GM23248 (cell line): ENCODE measurements at regions not wholly inside any gene's neighbourhood (a gene's known extent, or its start where the extent isn't known, plus 50 kb on each side); places are given as distances from the start of the nearest gene placed in this dataset.

Experiments
- DNase-seq: peaks from one replicate; pipeline ENCODE4 v3.0.0-alpha.2; 2015
- H2AFZ ChIP-seq: fragments of 200-600 bp; sonication (generic); 2 replicates; pipeline ENCODE4 v1.6.1; 2016; ENCODE audit warnings: antibody characterized with exemption
- H3F3A ChIP-seq: fragments of 200-600 bp; sonication (generic); 2 replicates; pipeline ENCODE4 v1.6.1; 2016; ENCODE audit warnings: mild to moderate bottlenecking, antibody characterized with exemption, mixed run types; ENCODE audit not compliant: insufficient read depth
- H3K27ac ChIP-seq: fragments of 200-600 bp; sonication (generic); 2 replicates; pipeline ENCODE4 v1.5.1; 2016; ENCODE audit warnings: mild to moderate bottlenecking
- H3K27me3 ChIP-seq: fragments of 200-600 bp; sonication (generic); replicated peaks from 2 replicates; pipeline ENCODE4 v1.6.1; 2016; ENCODE audit warnings: mild to moderate bottlenecking; ENCODE audit not compliant: insufficient read depth
- H3K36me3 ChIP-seq: fragments of 200-600 bp; sonication (generic); 2 replicates; pipeline ENCODE4 v1.6.1; 2016; ENCODE audit warnings: low read depth, mild to moderate bottlenecking
- H3K4me1 ChIP-seq: fragments of 200-600 bp; sonication (generic); 2 replicates; pipeline ENCODE4 v1.6.1; 2016; ENCODE audit warnings: mild to moderate bottlenecking; ENCODE audit not compliant: insufficient read depth
- H3K4me2 ChIP-seq: fragments of 200-600 bp; sonication (generic); one replicate; pipeline ENCODE4 v1.6.1; 2016; ENCODE audit warnings: mild to moderate bottlenecking; ENCODE audit not compliant: unreplicated experiment
- H3K4me3 ChIP-seq: fragments of 200-600 bp; sonication (generic); 2 replicates; pipeline ENCODE4 v1.5.1; 2016; ENCODE audit warnings: mild to moderate bottlenecking
- H3K79me2 ChIP-seq: fragments of 200-600 bp; sonication (generic); 2 replicates; pipeline ENCODE4 v1.6.1; 2016; ENCODE audit warnings: mild to moderate bottlenecking; ENCODE audit not compliant: insufficient read depth
- H3K9ac ChIP-seq: fragments of 200-600 bp; sonication (generic); 2 replicates; pipeline ENCODE4 v1.6.1; 2016; ENCODE audit warnings: mild to moderate bottlenecking
- H3K9me2 ChIP-seq: fragments of 200-600 bp; sonication (generic); 2 replicates; pipeline ENCODE4 v1.6.1; 2016; ENCODE audit warnings: mixed run types, mild to moderate bottlenecking, moderate library complexity; ENCODE audit not compliant: insufficient read depth
- H3K9me3 ChIP-seq: fragments of 200-600 bp; sonication (generic); one replicate; pipeline ENCODE4 v1.6.1; 2017; ENCODE audit warnings: low read depth
- H4K20me1 ChIP-seq: fragments of 200-600 bp; sonication (generic); 2 replicates; pipeline ENCODE4 v1.6.0; 2016; ENCODE audit not compliant: insufficient read depth
- EZH2 ChIP-seq: fragments of 200-600 bp; sonication (generic); IDR thresholded peaks from 2 replicates; pipeline ENCODE4 v1.6.1; 2018; ENCODE audit warnings: antibody characterized with exemption, mild to moderate bottlenecking; ENCODE audit not compliant: insufficient read depth, poor library complexity, severe bottlenecking
- EZH2phosphoT487 ChIP-seq: fragments of 200-600 bp; sonication (generic); IDR thresholded peaks from 2 replicates; pipeline ENCODE4 v1.6.1; 2018; ENCODE audit warnings: antibody characterized with exemption, moderate library complexity, mild to moderate bottlenecking, low read depth; ENCODE audit not compliant: insufficient read depth
- WGBS, 2 experiments: methylation state at CpG; one replicate each; pipeline ENCODE4 v1.1.6; 2015 to 2017; ENCODE audit warnings: low lambda C conversion rate in 2 of 2, low coverage in 1 of 2; ENCODE audit errors: missing lambda C conversion rate in 2 of 2; 5-methylcytosine and 5-hydroxymethylcytosine counted together
- in situ Hi-C: fragments of 300-500 bp; cut with MboI; formaldehyde crosslinking; loops from 2 replicates; pipeline ENCODE4 v1.15.0; 2020

GRCh38 chr4:141350122-141350905 lies 129.6 kb downstream of the ZNF330 start:
- H3K9me2 ChIP-seq, result no peaks in the 10 kb centered on the region
- whole genome bisulfite sequencing, 2 experiments, result 37 to 40% methylated on average over 3 of the region's 3 CpGs
- TF ChIP-seq EZH2phosphoT487, result no peak
- no peak for TF ChIP-seq EZH2
- peaks cover 43% of the 10 kb centered on the region for H3F3A ChIP-seq
- H3K4me3 ChIP-seq, result no peak overlapping the region
- H3K4me2 ChIP-seq, result peak overlapping the region; percentile 30
- peak; percentile 88 for DNase-seq
- H3K9me3 ChIP-seq, result no peaks in the 10 kb centered on the region
- peak overlapping the region; percentile 46 for H3K27ac ChIP-seq
- 0 out of 2 replicates have a peak overlapping the region, but pooled peaks have one; percentile 3 for H2AFZ ChIP-seq
- in situ Hi-C loops, result no loop called here
- H3K27me3 ChIP-seq, result no peaks in the 10 kb centered on the region
- H3K36me3 ChIP-seq, result no peaks in the 10 kb centered on the region
- no peaks in the 10 kb centered on the region for H4K20me1 ChIP-seq
- H3K4me1 ChIP-seq, result peaks cover 42% of the 10 kb centered on the region
- H3K79me2 ChIP-seq, result no peaks in the 10 kb centered on the region
- no peak overlapping the region for H3K9ac ChIP-seq

- Histone ChIP-seq H3K27ac (peak overlapping the region; percentile 72), H3K9me3 (no peaks in the 10 kb centered on the region), H3K9me2 (no peaks in the 10 kb centered on the region), H4K20me1 (no peaks in the 10 kb centered on the region), H3F3A (peaks cover 36% of the 10 kb centered on the region), H3K36me3 (no peaks in the 10 kb centered on the region), H3K4me1 (peaks cover 39% of the 10 kb centered on the region), H2AFZ (peak overlapping the region; percentile 67), H3K4me3 (0 out of 2 replicates have a peak overlapping the region, but pooled peaks have one; percentile 12), H3K79me2 (no peaks in the 10 kb centered on the region), H3K27me3 (no peaks in the 10 kb centered on the region), H3K9ac (no peak overlapping the region), H3K4me2 (peak overlapping the region; percentile 19)
- in situ Hi-C loops, result no loop called here
- WGBS, 2 experiments, result 96 to 98% methylated on average over 2 of the region's 2 CpGs
- no peak for TF ChIP-seq EZH2phosphoT487
- TF ChIP-seq EZH2, result no peak
- no peak for DNase-seq
Measured at GRCh38 chr4:141352331-141352730, 131.6 kb downstream of the ZNF330 start.

- TF ChIP-seq EZH2, result no peak
- TF ChIP-seq EZH2phosphoT487, result no peak
- peak overlapping the region; percentile 19 for H3K4me2 ChIP-seq
- H3K4me1 ChIP-seq, result peaks cover 39% of the 10 kb centered on the region
- no peaks in the 10 kb centered on the region for H3K79me2 ChIP-seq
- peak overlapping the region; percentile 72 for H3K27ac ChIP-seq
- in situ Hi-C loops, result no loop called here
- peaks cover 36% of the 10 kb centered on the region for H3F3A ChIP-seq
- H3K9me3 ChIP-seq, result no peaks in the 10 kb centered on the region
- no peaks in the 10 kb centered on the region for H4K20me1 ChIP-seq
- H3K9me2 ChIP-seq, result no peaks in the 10 kb centered on the region
- peak overlapping the region; percentile 67 for H2AFZ ChIP-seq
- 0 out of 2 replicates have a peak overlapping the region, but pooled peaks have one; percentile 12 for H3K4me3 ChIP-seq
- no peaks in the 10 kb centered on the region for H3K36me3 ChIP-seq
- H3K27me3 ChIP-seq, result no peaks in the 10 kb centered on the region
- 78 to 80% methylated on average over 5 of the region's 5 CpGs for WGBS, 2 experiments
- H3K9ac ChIP-seq, result peak overlapping the region; percentile 27; the same call in 1 of the 2 replicates
- DNase-seq, result peak; percentile 65
Measured at GRCh38 chr4:141352909-141353525, 132.3 kb downstream of the ZNF330 start.

- TF ChIP-seq EZH2phosphoT487, result no peak
- no peaks in the 10 kb centered on the region for H3K79me2 ChIP-seq
- H3K9ac ChIP-seq, result no peak overlapping the region
Measured at GRCh38 chr4:141356321-141356962, 135.7 kb downstream of the ZNF330 start.

More at GRCh38 chr4:141356321-141356962, 135.7 kb downstream of the ZNF330 start:
- peaks cover 18% of the 10 kb centered on the region for H3K4me1 ChIP-seq
- H3K4me3 ChIP-seq, result no peak overlapping the region
- no peak overlapping the region for H3K4me2 ChIP-seq
- in situ Hi-C loops, result no loop called here
- WGBS, 2 experiments, result 48 to 59% methylated on average over 1 of the region's 1 CpG
- no peak overlapping the region for H2AFZ ChIP-seq
- no peaks in the 10 kb centered on the region for H3K27me3 ChIP-seq
- DNase-seq, result no peak
- H3K27ac ChIP-seq, result no peak overlapping the region
- no peaks in the 10 kb centered on the region for H3K36me3 ChIP-seq
- no peaks in the 10 kb centered on the region for H4K20me1 ChIP-seq
- no peaks in the 10 kb centered on the region for H3K9me3 ChIP-seq
- no peaks in the 10 kb centered on the region for H3K9me2 ChIP-seq
- peaks cover 19% of the 10 kb centered on the region for H3F3A ChIP-seq
